Peyer's patch (tissue), 4 donors: ENCODE measurements at regions not wholly inside any gene's neighbourhood (a gene's known extent, or its start where the extent isn't known, plus 50 kb on each side); places are given as distances from the start of the nearest gene placed in this dataset.

ENCODE experiments used
- CTCF ChIP-seq, 6 experiments: fragments of 450-650 bp in 4 of 6; fragments of 200-600 bp in 2 of 6; sonication (generic) in 1 of 6; IDR thresholded peaks; one replicate each; pipeline ENCODE4 v1.5.1; 2017 to 2019; ENCODE audit warnings: antibody characterized with exemption in 6 of 6, mild to moderate bottlenecking in 3 of 6, moderate library complexity in 1 of 6
- POLR2A ChIP-seq, 2 donors: fragments of 450-650 bp; IDR thresholded peaks; one replicate each; pipeline ENCODE4 v1.5.1; 2017; ENCODE audit warnings: antibody characterized with exemption in 2 of 2, mild to moderate bottlenecking in 2 of 2, moderate library complexity in 2 of 2

DNA sequence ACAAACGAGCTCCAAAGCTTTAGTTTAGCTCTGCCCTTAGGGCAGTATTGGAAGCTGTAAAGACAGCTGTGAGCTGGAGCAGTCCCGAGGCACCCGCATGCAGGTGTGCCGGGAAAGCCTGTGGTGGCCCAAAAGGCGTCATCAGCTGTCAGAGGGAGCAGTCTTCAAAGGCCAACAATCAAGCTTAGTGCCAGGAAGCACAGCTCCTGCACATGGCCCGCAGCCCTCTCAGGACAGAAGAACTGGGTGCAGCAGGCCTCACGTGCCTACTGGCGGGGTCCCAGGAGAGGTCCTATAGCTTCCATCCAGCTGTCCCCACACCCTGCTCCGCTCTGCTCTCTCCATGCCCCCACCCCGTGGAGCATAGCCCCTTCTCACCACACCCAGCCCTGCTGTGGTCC, 92.2 kb upstream of the TRIM2 start:
- TF ChIP-seq POLR2A (IDR thresholded peaks at IDR 0.05) (no peak), CTCF (IDR thresholded peaks at IDR 0.05) (no peak)
